IPS DF 6.9 (cell line): ENCODE measurements at regions not wholly inside any gene's neighbourhood (a gene's known extent, or its start where the extent isn't known, plus 50 kb on each side); places are given as distances from the start of the nearest gene placed in this dataset.
"Not testable (repeated sequence)": the region's sequence is repeated elsewhere in the genome, so short reads cannot be mapped to it uniquely, and the experiment has no call there.

Experiments
- DNase-seq: peaks from one replicate; pipeline ENCODE4 v3.0.0-alpha.2; 2013; ENCODE audit warnings: low read depth, low spot score
- H3K27ac ChIP-seq: one replicate; pipeline ENCODE4 v1.5.1; 2013; ENCODE audit warnings: low read length, control low read depth
- H3K27me3 ChIP-seq: 2 replicates; pipeline ENCODE4 v1.6.1; 2013; ENCODE audit warnings: mild to moderate bottlenecking, low read length; ENCODE audit not compliant: control insufficient read depth, insufficient read depth
- H3K36me3 ChIP-seq: 2 replicates; pipeline ENCODE4 v1.6.1; 2013; ENCODE audit warnings: low read length; ENCODE audit not compliant: control insufficient read depth, insufficient read depth
- H3K4me1 ChIP-seq: 2 replicates; pipeline ENCODE4 v1.6.1; 2013; ENCODE audit warnings: low read length; ENCODE audit not compliant: control insufficient read depth, insufficient read depth
- H3K4me3 ChIP-seq: 2 replicates; pipeline ENCODE4 v1.5.1; 2013; ENCODE audit warnings: mild to moderate bottlenecking, low read length
- H3K9me3 ChIP-seq: 2 replicates; pipeline ENCODE4 v1.6.1; 2013; ENCODE audit warnings: low read length, inconsistent platforms; ENCODE audit not compliant: control insufficient read depth, insufficient read depth
- WGBS: extraction: QIAGEN DNeasy Blood & Tissue Kit; methylation state at CpG from one replicate; pipeline ENCODE4 v1.1.7; 2013; ENCODE audit warnings: mixed read lengths, missing lambda C conversion rate; ENCODE audit not compliant: insufficient read length, insufficient coverage; 5-methylcytosine and 5-hydroxymethylcytosine counted together

GRCh38 chr2:16905325-16905724 is 239.7 kb upstream of the CYRIA start:
- DNase-seq, H3K27me3 ChIP-seq, H3K27ac ChIP-seq, H3K36me3 ChIP-seq, H3K9me3 ChIP-seq, H3K4me1 ChIP-seq, H3K4me3 ChIP-seq: not testable (repeated sequence)
- WGBS: no CpG with 5 or more reads among the region's 5 CpGs

GRCh38 chr2:16900405-16901025 is 234.9 kb upstream of the CYRIA start:
- Histone ChIP-seq H3K4me3 (no peak overlapping the region), H3K9me3 (no peaks in the 10 kb centered on the region), H3K27ac (no peak overlapping the region), H3K27me3 (no peaks in the 10 kb centered on the region), H3K4me1 (no peaks in the 10 kb centered on the region), H3K36me3 (no peaks in the 10 kb centered on the region)
- DNase-seq: peak; percentile 37
- WGBS: no CpG with 5 or more reads among the region's 6 CpGs

- no peaks in the 10 kb centered on the region for H3K4me1 ChIP-seq
- no peaks in the 10 kb centered on the region for H3K27me3 ChIP-seq
- H3K4me3 ChIP-seq: no peak overlapping the region
- H3K9me3 ChIP-seq: no peaks in the 10 kb centered on the region
- WGBS: 100% methylated on average over 1 of the region's 2 CpGs
- no peak overlapping the region for H3K27ac ChIP-seq
- H3K36me3 ChIP-seq: no peaks in the 10 kb centered on the region
- no peak for DNase-seq
Observed at GRCh38 chr2:16899958-16900357, 234.3 kb upstream of the CYRIA start.

DNA sequence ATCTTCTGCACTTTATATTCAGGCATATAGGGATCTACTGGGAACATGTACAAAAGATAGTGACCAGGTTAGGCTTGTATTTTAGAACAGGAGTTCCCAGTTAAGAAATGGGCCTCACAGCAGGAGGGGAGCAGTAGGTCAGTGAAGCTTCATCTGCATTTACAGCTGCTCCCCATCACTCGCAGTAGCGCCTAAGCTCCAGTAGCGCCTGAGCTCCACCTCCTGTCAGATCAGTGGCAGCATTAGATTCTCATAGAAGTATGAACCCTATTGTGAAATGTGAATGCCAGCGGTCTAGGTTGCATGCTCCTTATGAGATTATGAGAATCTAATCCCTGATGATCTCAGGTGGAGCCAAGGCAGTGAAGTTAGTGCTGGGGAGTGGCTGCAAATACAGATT is 224.4 kb upstream of the CYRIA start:
- no peaks in the 10 kb centered on the region for H3K9me3 ChIP-seq
- H3K36me3 ChIP-seq: no peaks in the 10 kb centered on the region
- no peaks in the 10 kb centered on the region for H3K4me1 ChIP-seq
- H3K27ac ChIP-seq: no peak overlapping the region
- peak; percentile 29 for DNase-seq
- no peaks in the 10 kb centered on the region for H3K27me3 ChIP-seq
- WGBS: no CpG with 5 or more reads among the region's 4 CpGs
- no peak overlapping the region for H3K4me3 ChIP-seq

GRCh38 chr2:16885027-16885426 is 219.4 kb upstream of the CYRIA start:
- Histone ChIP-seq H3K4me1 (no peaks in the 10 kb centered on the region), H3K27me3 (no peaks in the 10 kb centered on the region), H3K27ac (no peak overlapping the region), H3K36me3 (no peaks in the 10 kb centered on the region), H3K9me3 (no peaks in the 10 kb centered on the region), H3K4me3 (no peak overlapping the region)
- no CpG with 5 or more reads among the region's 1 CpG for WGBS
- no peak for DNase-seq

GRCh38 chr2:16882706-16883105 is 217.1 kb upstream of the CYRIA start:
- Histone ChIP-seq H3K27ac (no peak overlapping the region), H3K4me3 (no peak overlapping the region), H3K9me3 (no peaks in the 10 kb centered on the region), H3K36me3 (no peaks in the 10 kb centered on the region), H3K4me1 (no peaks in the 10 kb centered on the region), H3K27me3 (no peaks in the 10 kb centered on the region)
- WGBS: no CpG with 5 or more reads among the region's 3 CpGs
- no peak for DNase-seq

DNA sequence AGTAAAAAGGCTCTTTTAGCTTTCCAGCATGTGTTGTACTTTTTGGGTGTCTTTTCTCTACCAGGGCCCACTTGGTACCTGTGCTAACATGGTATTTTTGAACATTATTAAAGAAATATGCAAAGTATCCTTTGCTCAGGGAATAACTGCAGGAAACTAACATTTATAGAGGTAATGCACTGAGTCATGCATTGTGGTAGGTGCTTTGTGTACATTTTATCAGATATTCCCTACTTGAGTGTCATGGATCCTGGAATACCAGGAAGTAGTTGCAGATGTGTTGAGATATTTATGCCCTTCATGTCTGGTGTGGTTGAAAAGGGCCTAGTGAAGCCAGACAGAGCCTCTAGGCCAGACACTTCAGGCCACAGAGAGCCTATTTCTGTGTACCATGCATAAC is 215.5 kb upstream of the CYRIA start:
- Histone ChIP-seq H3K27me3 (no peaks in the 10 kb centered on the region), H3K27ac (no peak overlapping the region), H3K4me1 (no peaks in the 10 kb centered on the region), H3K36me3 (no peaks in the 10 kb centered on the region), H3K4me3 (no peak overlapping the region), H3K9me3 (no peaks in the 10 kb centered on the region)
- no peak for DNase-seq

DNA sequence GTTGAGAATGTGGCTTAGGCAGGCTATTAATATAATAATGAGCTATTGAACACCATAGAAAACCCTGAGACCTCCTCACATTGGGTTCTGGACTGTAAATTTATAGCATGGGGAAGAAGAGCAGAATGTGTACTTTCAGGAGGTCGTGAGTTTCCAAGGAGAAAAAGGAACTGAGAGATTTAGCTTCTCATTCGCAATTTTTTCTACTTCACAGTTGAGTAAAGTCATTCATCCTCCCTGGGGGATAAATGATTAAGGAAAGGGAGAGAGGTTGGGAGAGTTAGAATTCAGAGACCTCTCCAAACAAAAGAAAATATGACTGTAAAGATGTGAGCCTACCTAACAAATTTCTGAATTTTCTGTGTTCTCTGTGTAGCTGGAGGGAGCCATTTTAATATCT is 205.8 kb upstream of the CYRIA start:
- no peak for DNase-seq
- Histone ChIP-seq H3K36me3 (no peaks in the 10 kb centered on the region), H3K9me3 (no peaks in the 10 kb centered on the region), H3K4me1 (no peaks in the 10 kb centered on the region), H3K27me3 (no peaks in the 10 kb centered on the region), H3K27ac (no peak overlapping the region), H3K4me3 (no peak overlapping the region)
- WGBS: no CpG with 5 or more reads among the region's 2 CpGs

DNA sequence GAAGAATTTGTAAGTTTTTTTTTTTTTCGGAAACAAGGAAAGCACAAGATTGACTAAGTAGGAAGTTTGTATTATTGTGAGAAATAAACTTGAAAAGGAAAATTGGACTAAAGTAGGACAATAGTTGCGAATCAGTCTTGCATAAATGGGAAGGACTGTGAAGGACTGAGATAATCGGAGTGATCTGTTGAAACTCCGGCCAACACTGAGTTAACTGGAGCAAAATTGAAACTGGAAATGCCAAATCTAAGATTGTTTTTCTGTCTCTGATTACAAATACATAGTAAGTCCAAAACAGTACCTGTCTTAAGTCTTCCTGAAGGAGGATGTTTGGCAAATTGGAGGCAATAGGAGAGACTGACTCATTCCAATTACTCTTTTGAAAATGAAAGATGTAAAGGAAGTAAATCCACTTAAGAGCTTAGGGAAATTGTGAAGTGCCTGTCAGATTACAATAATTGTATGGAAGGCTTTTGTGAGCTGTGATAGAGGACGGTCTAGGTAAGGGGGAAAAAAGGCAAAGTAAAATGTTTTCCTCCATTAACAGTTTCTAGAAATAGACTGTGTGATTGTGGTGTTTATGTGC is 204.9 kb upstream of the CYRIA start:
- WGBS: 100% methylated on average over 2 of the region's 5 CpGs
- no peak overlapping the region for H3K4me3 ChIP-seq
- no peaks in the 10 kb centered on the region for H3K36me3 ChIP-seq
- H3K4me1 ChIP-seq: no peaks in the 10 kb centered on the region
- no peak overlapping the region for H3K27ac ChIP-seq
- no peak for DNase-seq
- no peaks in the 10 kb centered on the region for H3K27me3 ChIP-seq
- no peaks in the 10 kb centered on the region for H3K9me3 ChIP-seq

DNA sequence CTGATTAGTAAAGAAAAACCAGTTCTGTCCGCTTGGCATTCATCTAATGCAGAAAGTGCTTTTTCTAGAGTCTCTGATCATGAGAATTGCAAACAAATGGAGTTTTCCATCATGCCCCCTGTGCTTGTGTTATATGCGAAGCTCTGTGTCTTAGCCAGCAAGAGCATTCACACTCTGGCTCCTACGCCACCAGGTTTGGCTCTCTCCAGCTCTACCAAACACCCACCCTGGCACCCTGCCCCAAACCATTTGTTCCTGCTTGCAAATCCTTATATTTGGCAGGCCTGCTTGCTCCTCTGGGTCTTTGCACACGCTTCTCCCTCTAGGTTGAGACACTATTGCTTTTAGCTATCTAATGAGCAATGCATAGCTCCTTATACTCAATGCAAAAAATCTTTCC is 204.1 kb upstream of the CYRIA start:
- DNase-seq: no peak
- H3K36me3 ChIP-seq: no peaks in the 10 kb centered on the region
- H3K9me3 ChIP-seq: no peaks in the 10 kb centered on the region
- H3K27me3 ChIP-seq: no peaks in the 10 kb centered on the region
- WGBS: no CpG with 5 or more reads among the region's 4 CpGs
- H3K4me1 ChIP-seq: no peaks in the 10 kb centered on the region
- H3K4me3 ChIP-seq: no peak overlapping the region
- H3K27ac ChIP-seq: no peak overlapping the region

- Histone ChIP-seq H3K9me3 (no peaks in the 10 kb centered on the region), H3K27me3 (no peaks in the 10 kb centered on the region), H3K4me3 (no peak overlapping the region), H3K36me3 (no peaks in the 10 kb centered on the region), H3K4me1 (no peaks in the 10 kb centered on the region), H3K27ac (no peak overlapping the region)
- whole genome bisulfite sequencing: no CpG with 5 or more reads among the region's 6 CpGs
- DNase-seq: no peak
Observed at GRCh38 chr2:16862471-16862870, 196.8 kb upstream of the CYRIA start.
